HG03565 (cell line): ENCODE measurements at regions not wholly inside any gene's neighbourhood (a gene's known extent, or its start where the extent isn't known, plus 50 kb on each side); places are given as distances from the start of the nearest gene placed in this dataset.
A peak's percentile ranks its signal among the peaks of the same experiment; 100 is the strongest.
"Not testable (repeated sequence)": the region's sequence is repeated elsewhere in the genome, so short reads cannot be mapped to it uniquely, and the experiment has no call there.

Experiments
- ATAC-seq: cut with Tn5 transposase; IDR thresholded peaks from one replicate; pipeline ENCODE4 v1.9.1; 2021; ENCODE audit warnings: mild to moderate bottlenecking, moderate library complexity; ENCODE audit not compliant: unreplicated experiment

- ATAC-seq: no peak
These were observed 149.3 kb downstream of the TGFB2 start for GRCh38 chr1:218494449-218494852.

DNA sequence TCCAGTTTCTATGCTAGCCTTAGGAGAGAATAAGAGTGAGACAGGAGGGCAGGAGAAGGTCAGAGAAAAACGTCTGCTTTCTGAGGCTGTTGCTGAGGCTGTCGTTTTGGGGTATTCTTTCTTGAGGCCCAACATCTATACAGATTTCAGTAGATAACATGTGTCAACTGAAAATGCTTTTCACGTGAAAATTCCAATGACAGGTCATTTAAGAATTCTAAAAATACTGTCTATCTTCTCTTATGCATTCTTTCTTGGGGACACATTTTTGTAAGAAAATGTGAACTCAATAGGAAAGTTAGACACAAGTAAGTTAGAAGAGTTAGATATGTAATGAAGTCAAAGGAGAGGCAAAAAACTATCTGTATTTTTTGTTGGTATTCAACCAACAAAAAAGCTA, 150.8 kb downstream of the TGFB2 start:
- ATAC-seq: no peak

DNA sequence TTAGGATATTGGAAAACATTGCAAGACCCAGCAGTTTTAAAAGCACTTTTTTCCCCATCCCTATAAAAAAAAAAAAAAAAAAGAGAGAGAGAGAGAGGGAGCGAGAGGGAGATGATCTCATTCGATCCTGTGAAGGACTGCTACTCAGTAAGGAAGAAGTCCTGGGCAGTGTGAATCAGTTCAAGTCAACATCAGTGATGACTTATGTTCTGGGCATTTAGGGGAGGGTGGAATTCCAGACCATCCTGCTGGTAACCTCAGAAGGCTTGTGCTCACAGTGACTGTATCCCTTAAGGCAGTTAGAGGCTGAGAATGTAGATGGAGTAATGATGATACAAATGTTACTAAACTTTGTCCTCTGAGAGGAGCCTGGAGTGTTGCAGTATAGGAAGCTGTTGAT, 151.4 kb downstream of the TGFB2 start:
- ATAC-seq: no peak

GRCh38 chr1:218498056-218498938, 153.2 kb downstream of the TGFB2 start:
- no peak for ATAC-seq

GRCh38 chr1:218499011-218499691, 154.0 kb downstream of the TGFB2 start:
- no peak for ATAC-seq

DNA sequence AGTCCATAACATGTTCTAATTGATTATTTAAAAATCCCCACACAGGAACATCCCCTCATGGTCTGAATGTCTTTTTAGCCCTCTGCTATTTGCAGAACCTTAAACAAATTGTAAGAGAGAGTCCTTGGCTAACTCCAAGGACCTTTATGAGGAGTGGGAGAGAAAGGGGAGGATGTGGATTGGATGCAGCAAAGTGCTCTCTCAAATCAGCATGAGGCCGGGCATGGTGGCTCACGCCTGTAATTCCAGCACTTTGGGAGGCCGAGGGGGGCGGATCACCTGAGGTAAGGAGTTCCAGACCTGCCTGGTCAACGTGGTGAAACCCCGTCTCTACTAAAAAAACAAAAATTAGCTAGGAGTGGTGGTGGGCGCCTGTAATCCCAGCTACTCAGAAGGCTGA, 154.8 kb downstream of the TGFB2 start:
- ATAC-seq: no peak

- no peak for ATAC-seq
These were observed 156.0 kb downstream of the TGFB2 start for GRCh38 chr1:218501161-218501560.

DNA sequence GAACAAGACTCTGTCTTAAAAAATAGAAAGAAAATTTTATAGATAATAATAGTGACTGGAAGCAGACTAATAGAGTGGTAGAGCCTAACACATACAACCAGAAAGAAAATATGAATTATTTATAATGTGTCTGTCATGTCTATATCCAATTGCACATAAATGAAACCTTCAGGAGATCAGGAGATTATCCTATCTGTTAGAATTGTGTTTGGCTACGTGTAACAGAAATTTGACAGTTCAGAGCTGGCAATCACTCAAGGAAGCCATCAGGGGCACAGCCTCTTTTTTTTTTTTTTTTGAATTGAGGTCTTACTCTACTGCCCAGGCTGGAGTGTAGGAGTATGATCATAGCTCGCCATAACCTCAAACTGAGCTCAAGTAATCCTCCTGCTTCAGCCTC, 157.2 kb downstream of the TGFB2 start:
- ATAC-seq: no peak

DNA sequence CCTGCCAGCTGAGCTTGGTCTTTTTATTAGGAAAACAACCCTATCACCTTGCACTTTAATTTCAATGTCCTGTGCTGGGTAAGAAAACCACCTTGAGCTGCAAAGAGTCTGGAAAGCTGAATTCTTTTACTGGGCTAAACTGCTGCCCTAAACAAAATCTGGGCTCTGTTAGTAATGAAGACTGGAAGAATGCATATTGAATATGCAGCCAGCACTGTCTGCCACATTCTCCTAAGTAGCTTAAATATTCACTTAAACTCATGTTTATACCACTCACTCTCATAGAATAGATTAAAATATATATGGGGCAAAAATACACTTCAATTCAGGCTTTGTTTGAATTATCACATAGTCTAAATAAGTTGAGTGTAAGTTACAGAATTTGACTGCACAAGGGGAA, 158.0 kb downstream of the TGFB2 start:
- no peak for ATAC-seq

GRCh38 chr1:218507355-218508002, 162.3 kb downstream of the TGFB2 start:
- no peak for ATAC-seq

DNA sequence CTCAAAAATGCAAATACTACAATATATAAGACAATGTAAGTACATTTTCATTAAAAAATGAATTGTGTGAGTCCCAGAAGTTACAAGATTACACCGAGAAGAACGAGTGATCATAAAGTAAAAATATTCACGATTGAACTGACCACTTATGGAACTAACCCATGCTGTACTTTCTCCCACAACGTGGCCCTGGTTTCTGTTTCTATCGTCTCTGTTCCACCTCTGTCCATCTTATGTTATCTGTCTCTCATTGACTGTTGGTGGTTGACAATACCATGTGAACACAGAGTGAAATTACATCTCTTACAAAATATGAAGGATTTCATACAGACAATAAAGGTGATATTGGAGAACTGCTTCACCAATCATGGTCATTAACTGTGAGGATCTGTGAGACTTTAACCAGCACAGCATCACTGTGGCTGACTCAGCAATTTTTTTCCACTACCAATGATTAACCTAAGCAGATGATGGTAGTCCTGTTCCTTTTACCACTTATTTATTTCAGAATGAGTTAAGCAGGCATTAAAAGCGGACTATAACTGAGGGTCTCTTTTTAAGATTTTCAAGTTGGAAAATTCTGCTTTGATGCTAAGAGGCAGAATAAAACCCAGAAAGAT, 165.1 kb downstream of the TGFB2 start:
- ATAC-seq: peak; percentile 46

- ATAC-seq: no peak
These were observed 168.2 kb downstream of the TGFB2 start for GRCh38 chr1:218513328-218513727.

- no peak for ATAC-seq
These were observed 169.6 kb downstream of the TGFB2 start for GRCh38 chr1:218514689-218515088.

DNA sequence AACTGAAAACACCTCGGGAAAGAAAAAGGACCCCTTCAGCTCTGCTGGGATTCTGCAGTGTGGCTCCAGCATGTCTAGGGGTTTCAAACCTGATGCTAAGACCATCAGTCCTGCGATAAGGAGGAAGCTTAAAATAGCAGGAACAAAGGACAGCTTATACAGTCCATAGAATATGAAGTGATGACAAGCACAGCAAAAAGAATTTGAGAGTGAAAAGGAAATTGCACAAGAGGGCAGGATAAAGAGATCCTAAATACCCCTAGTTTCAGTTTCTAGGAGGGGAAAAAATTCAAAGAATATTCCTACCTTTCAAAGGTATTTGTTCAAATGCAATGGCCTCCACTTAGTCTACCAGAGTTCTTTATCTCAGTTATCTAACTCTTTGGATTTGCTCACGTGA, 171.4 kb downstream of the TGFB2 start:
- no peak for ATAC-seq

DNA sequence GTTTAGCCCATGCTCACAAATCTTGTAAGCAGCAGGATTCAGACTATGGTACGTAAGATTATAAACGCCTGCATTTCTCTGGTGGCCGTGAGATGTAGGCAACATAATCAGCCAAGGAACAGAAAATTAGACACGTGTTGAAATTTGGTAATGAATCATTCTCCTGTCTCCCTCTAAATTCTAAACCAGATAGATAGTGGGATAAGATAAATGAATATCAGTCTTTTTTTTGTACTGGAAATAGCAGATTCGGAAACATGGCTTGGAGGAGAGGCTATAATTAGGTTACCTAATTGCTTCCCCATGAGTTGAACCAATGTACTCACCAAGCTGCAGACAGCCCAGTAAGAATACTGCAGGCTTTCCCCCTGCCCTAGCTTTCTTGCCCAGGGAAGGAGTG, 172.3 kb downstream of the TGFB2 start:
- ATAC-seq: no peak

- ATAC-seq: no peak
These were observed 173.1 kb downstream of the TGFB2 start for GRCh38 chr1:218518216-218518740.

- ATAC-seq: not testable (repeated sequence)
These were observed 175.5 kb downstream of the TGFB2 start for GRCh38 chr1:218520646-218521045.

DNA sequence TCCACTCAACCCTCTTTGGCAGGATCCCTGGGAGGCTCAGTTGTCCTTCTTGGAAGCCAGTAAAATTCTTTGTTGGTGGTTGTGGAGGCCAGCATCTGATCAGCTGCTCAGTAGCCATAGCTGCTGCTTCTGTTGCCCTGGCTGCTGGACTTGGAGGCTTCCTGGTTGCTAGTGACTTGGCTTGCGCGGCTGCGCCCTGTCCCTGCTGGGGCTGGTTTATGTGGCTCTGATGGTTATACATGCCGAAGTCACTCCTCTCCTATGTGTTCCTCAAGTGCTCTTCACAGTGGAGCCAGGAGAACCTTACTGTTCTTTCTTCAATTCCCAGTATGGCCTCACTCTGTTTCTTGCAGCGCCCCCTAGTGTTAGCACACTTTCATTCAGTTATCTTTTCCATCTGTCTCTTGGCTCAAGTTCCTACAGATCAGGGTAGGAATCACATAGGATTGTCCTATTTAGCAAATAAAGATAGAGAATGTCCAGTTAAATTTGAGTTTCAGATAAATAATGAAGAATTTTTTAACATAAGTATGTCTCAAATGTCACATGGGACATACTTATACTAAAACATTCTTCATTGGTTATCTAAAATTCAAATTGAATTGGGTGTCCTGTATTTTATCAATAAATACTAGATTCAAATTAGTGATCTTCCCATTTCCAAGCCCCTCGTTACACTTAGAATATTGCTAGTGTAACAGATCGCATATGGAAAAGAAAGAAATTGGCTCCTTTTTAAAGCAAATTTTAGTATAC, 176.5 kb downstream of the TGFB2 start:
- ATAC-seq: peak; percentile 71

- ATAC-seq: no peak
These were observed 179.4 kb downstream of the TGFB2 start for GRCh38 chr1:218524526-218524925.

DNA sequence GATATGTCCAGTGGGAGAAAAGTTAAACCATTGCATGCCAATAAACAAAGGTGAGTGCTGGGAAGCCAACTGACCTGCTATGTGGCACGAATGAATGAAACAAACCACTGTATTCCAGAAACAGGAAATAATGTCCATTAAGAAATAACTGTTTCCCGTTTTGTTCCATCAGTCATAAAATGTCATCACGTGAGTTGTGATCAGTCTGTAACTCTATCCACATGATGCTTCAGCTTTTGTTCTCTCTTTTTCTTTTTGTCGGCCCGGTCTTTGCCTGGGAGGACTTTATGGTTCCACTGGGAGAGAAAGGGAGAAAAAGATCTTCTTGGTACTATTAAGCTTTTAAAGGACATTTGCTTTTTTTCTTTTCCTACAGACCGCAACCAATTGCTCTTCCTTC, 179.9 kb downstream of the TGFB2 start:
- no peak for ATAC-seq
